Peyer's patch (tissue), 4 donors: ENCODE measurements at regions not wholly inside any gene's neighbourhood (a gene's known extent, or its start where the extent isn't known, plus 50 kb on each side); places are given as distances from the start of the nearest gene placed in this dataset.

ENCODE experiments used
- DNase-seq, 3 donors: peaks; one replicate each; pipeline ENCODE4 v3.0.0-alpha.2; 2017 to 2019
- H3K27ac ChIP-seq, 4 donors: fragments of 200-600 bp; sonication (generic); one replicate each; pipeline ENCODE4 v1.5.1; 2016 to 2019
- H3K27me3 ChIP-seq, 2 donors: fragments of 200-600 bp; sonication (generic); one replicate each; pipeline ENCODE4 v1.5.1; 2019
- H3K36me3 ChIP-seq, 3 donors: fragments of 200-600 bp; sonication (generic); one replicate each; pipeline ENCODE4 v1.5.1; 2016 to 2019
- H3K4me1 ChIP-seq, 4 donors: fragments of 200-600 bp; sonication (generic); one replicate each; pipeline ENCODE4 v1.5.1; 2016 to 2019
- H3K4me3 ChIP-seq, 4 donors: fragments of 200-600 bp; sonication (generic); 1 replicate in 3 of 4; 2 replicates in 1 of 4; pipeline ENCODE4 v1.5.1; 2016 to 2019; ENCODE audit warnings: mild to moderate bottlenecking in 1 of 4
- H3K9me3 ChIP-seq, 4 donors: fragments of 200-600 bp; sonication (generic); one replicate each; pipeline ENCODE4 v1.5.1; 2016 to 2019; ENCODE audit warnings: mild to moderate bottlenecking in 1 of 4
- CTCF ChIP-seq, 6 experiments: fragments of 450-650 bp in 4 of 6; fragments of 200-600 bp in 2 of 6; sonication (generic) in 1 of 6; IDR thresholded peaks; one replicate each; pipeline ENCODE4 v1.5.1; 2017 to 2019; ENCODE audit warnings: antibody characterized with exemption in 6 of 6, mild to moderate bottlenecking in 3 of 6, moderate library complexity in 1 of 6
- POLR2A ChIP-seq, 2 donors: fragments of 450-650 bp; IDR thresholded peaks; one replicate each; pipeline ENCODE4 v1.5.1; 2017; ENCODE audit warnings: antibody characterized with exemption in 2 of 2, mild to moderate bottlenecking in 2 of 2, moderate library complexity in 2 of 2

DNA sequence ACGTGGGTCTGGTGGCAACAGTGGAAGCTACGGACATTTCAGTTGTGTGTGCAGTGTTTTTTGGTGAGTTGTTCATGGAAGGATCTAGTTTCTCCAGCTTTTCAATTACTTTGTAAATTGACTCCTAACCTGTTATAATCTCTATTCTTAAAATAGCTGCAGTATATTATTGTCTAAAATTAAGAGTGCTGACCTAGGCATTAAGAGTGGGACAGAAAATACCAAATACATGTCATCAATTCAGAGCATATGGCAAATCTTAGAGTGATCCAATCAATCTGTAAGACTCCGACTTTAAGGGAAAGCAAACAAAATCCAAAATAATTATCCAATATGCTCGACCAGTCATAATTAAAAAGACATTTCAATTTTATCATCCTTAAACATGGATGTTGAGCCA is 338.1 kb upstream of the PCDH9 start:
- no peak overlapping the region for H3K27ac ChIP-seq
- H3K36me3 ChIP-seq: no peaks in the 10 kb centered on the region
- no peaks in the 10 kb centered on the region for H3K4me1 ChIP-seq
- TF ChIP-seq CTCF (IDR thresholded peaks at IDR 0.05) (no peak), POLR2A (IDR thresholded peaks at IDR 0.05) (no peak)
- no peak overlapping the region for H3K4me3 ChIP-seq
- no peak for DNase-seq
- no peaks in the 10 kb centered on the region for H3K27me3 ChIP-seq
- no peaks in the 10 kb centered on the region for H3K9me3 ChIP-seq

DNA sequence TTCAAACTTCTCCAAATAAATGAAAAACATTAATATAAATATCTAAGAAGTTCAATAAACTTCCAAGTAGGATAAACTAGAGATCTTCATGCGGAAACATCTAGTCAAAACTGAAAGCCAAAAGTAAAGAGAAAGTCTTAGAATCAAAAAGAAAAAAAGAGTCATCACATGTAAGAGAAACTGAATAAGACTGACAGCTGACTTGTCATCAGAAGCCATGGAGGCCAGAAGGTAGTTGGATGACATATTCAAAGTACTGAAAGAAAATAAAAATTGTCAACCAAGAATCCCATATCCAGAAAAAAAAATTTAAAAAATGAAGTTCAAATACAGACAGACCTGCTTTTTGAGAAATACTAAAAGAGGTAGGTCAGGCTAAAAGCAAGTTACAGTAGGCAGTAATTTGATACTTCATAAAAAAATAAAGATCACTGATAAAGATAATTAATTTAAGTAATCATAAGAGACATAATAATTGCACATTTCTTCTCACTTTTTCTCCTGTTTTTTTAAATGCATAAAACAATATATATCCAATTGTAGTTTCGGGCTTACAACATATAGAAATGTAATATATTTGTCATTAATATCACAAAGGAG is 327.6 kb upstream of the PCDH9 start:
- no peaks in the 10 kb centered on the region for H3K27me3 ChIP-seq
- no peak for TF ChIP-seq POLR2A (IDR thresholded peaks at IDR 0.05)
- TF ChIP-seq CTCF (IDR thresholded peaks at IDR 0.05): no peak

GRCh38 chr13:67557118-67557517 is 327.0 kb upstream of the PCDH9 start:
- Histone ChIP-seq H3K27me3 (no peaks in the 10 kb centered on the region), H3K9me3 (no peaks in the 10 kb centered on the region), H3K27ac (no peak overlapping the region), H3K4me3 (no peak overlapping the region), H3K36me3 (no peaks in the 10 kb centered on the region), H3K4me1 (no peaks in the 10 kb centered on the region)
- TF ChIP-seq CTCF (IDR thresholded peaks at IDR 0.05) (no peak), POLR2A (IDR thresholded peaks at IDR 0.05) (no peak)
- no peak for DNase-seq

More for the DNA sequence above, 327.6 kb upstream of the PCDH9 start:
- Histone ChIP-seq H3K9me3 (no peaks in the 10 kb centered on the region), H3K4me3 (no peak overlapping the region), H3K4me1 (no peaks in the 10 kb centered on the region), H3K27ac (no peak overlapping the region), H3K36me3 (no peaks in the 10 kb centered on the region)
- DNase-seq: no peak

GRCh38 chr13:67554746-67555452 is 324.8 kb upstream of the PCDH9 start:
- H3K27ac ChIP-seq: no peak overlapping the region
- TF ChIP-seq POLR2A (IDR thresholded peaks at IDR 0.05) (no peak), CTCF (IDR thresholded peaks at IDR 0.05) (no peak)
- H3K4me3 ChIP-seq: no peak overlapping the region
- no peaks in the 10 kb centered on the region for H3K27me3 ChIP-seq
- no peak for DNase-seq
- no peaks in the 10 kb centered on the region for H3K36me3 ChIP-seq
- no peaks in the 10 kb centered on the region for H3K4me1 ChIP-seq
- H3K9me3 ChIP-seq: no peaks in the 10 kb centered on the region

DNA sequence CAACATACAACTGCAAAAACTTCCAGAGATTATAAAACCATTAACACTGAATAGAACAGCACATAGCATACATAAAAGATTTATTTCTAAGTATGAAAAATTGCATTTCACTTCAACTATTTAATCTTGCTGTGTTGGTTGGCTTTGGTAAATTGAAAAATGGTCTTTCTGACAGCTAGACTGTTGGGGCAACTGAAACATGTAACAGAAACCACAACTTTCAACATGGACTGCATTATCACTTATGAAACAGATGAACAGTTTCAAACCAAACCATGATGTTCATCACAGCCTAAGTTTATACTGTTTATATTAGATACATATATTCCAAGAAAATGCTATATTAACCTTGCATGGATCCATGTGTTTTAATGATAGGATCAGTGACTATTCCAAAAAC is 324.1 kb upstream of the PCDH9 start:
- H3K27me3 ChIP-seq: no peaks in the 10 kb centered on the region
- H3K9me3 ChIP-seq: no peaks in the 10 kb centered on the region
- DNase-seq: no peak
- H3K4me1 ChIP-seq: no peaks in the 10 kb centered on the region
- no peaks in the 10 kb centered on the region for H3K36me3 ChIP-seq
- H3K27ac ChIP-seq: no peak overlapping the region
- no peak overlapping the region for H3K4me3 ChIP-seq
- TF ChIP-seq POLR2A (IDR thresholded peaks at IDR 0.05) (no peak), CTCF (IDR thresholded peaks at IDR 0.05) (no peak)
